A549 (cell line): ENCODE measurements at regions not wholly inside any gene's neighbourhood (a gene's known extent, or its start where the extent isn't known, plus 50 kb on each side); places are given as distances from the start of the nearest gene placed in this dataset.
"Not testable (repeated sequence)": the region's sequence is repeated elsewhere in the genome, so short reads cannot be mapped to it uniquely, and the experiment has no call there.

Experiments
- CBX2 ChIP-seq: fragments of 200-600 bp; sonication (generic); IDR thresholded peaks from 2 replicates; pipeline ENCODE4 v1.6.1; 2016; ENCODE audit warnings: low read depth, mild to moderate bottlenecking, borderline replicate concordance
- CTCF ChIP-seq: fragments of >200 bp; sonication (Bioruptor Twin); formaldehyde crosslinking; IDR thresholded peaks from 3 replicates; pipeline ENCODE4 v1.5.1; 2016
- MAX ChIP-seq: IDR thresholded peaks from 2 replicates; pipeline ENCODE4 v1.6.1; 2012
- RAD21 ChIP-seq, 2 experiments: fragments of >200 bp in 1 of 2; sonication (Bioruptor Twin) in 1 of 2; formaldehyde crosslinking in 1 of 2; IDR thresholded peaks in 1 of 2; conservative IDR thresholded peaks in 1 of 2; 2 replicates in 1 of 2; 3 replicates in 1 of 2; pipeline ENCODE4 v1.6.1; 2012 to 2018; ENCODE audit warnings: inconsistent platforms in 1 of 2
- RARB ChIP-seq: fragments of 250-450 bp; sonication (Bioruptor Pico); IDR thresholded peaks from 2 replicates; pipeline ENCODE4 v1.8.0; 2021; ENCODE audit warnings: mild to moderate bottlenecking, moderate library complexity
- USF2 ChIP-seq: fragments of 450-650 bp; IDR thresholded peaks from 2 replicates; pipeline ENCODE4 v1.6.1; 2014; ENCODE audit warnings: antibody characterized with exemption

GRCh38 chr7:56367411-56367810 lies 251.2 kb upstream of the NUPR2 start:
- TF ChIP-seq CBX2; RAD21 (conservative IDR thresholded peaks at IDR 0.05 in 1 of 2, IDR thresholded peaks at IDR 0.05 in 1 of 2); USF2; CTCF; RARB (CRISPR knock-in tag); MAX: not testable (repeated sequence)
